HCT116 (cell line): ENCODE measurements at regions not wholly inside any gene's neighbourhood (a gene's known extent, or its start where the extent isn't known, plus 50 kb on each side); places are given as distances from the start of the nearest gene placed in this dataset.

Source experiments
- ATAC-seq: fragments of 200-7000 bp; cut with Tn5 transposase; 2 replicates; pipeline ENCODE4 v1.9.1; 2020; ENCODE audit warnings: mild to moderate bottlenecking, moderate library complexity
- BruUV-seq: library from RNA; stranded (reverse); fragments of 400-500 nt; replicated peaks from 2 replicates; lab custom pipeline; 2021; lab: Mats Ljungman, UMichigan
- CTCF ChIA-PET: fragments of 300-600 bp; sonication (Branson Sonifier 250); formaldehyde crosslinking; loops from one replicate; lab custom pipeline; 2021; ENCODE audit warnings: antibody characterized with exemption; lab: Charles Lee
- POLR2A ChIA-PET: fragments of 300-600, 350-600 bp; sonication (Branson Sonifier 250); formaldehyde crosslinking; loops from one replicate; lab custom pipeline; 2021; ENCODE audit warnings: antibody characterized with exemption; lab: Charles Lee
- RAD21 ChIA-PET, 2 experiments: fragments of 300-600 bp; sonication (Branson Sonifier 250); formaldehyde crosslinking; loops; one replicate each; lab custom pipeline; 2023; ENCODE audit warnings: low total read pairs in 2 of 2; ENCODE audit not compliant: uncharacterized antibody in 2 of 2, unreplicated experiment in 2 of 2, low non-redundant PET in 1 of 2; lab: Charles Lee
- DNase-seq: peaks from one replicate; pipeline ENCODE4 v3.0.0-alpha.2; 2010; ENCODE audit warnings: low read depth, low spot score
- H2AFZ ChIP-seq: fragments of 200-600 bp; shearing (Covaris generic), sonication (generic); 2 replicates; pipeline ENCODE4 v1.6.1; 2017; ENCODE audit warnings: low read depth, mixed run types, mixed read lengths, antibody characterized with exemption, low read length; ENCODE audit not compliant: poor library complexity, severe bottlenecking
- H3K27ac ChIP-seq: 2 replicates; pipeline ENCODE4 v1.5.1; 2012; ENCODE audit warnings: low read depth, low read length
- H3K27me3 ChIP-seq: fragments of 200-600 bp; sonication (generic); 2 replicates; pipeline ENCODE4 v1.6.1; 2016; ENCODE audit warnings: mixed run types, low read length, mixed read lengths; ENCODE audit not compliant: insufficient read depth
- H3K36me3 ChIP-seq, 2 experiments: fragments of 200-500 bp in 1 of 2; fragments of 200-600 bp in 1 of 2; sonication (Bioruptor generic) in 1 of 2; sonication (generic) in 1 of 2; 2 replicates each; pipeline versions ENCODE4 v1.5.1 to v1.6.1; 2014 to 2016; ENCODE audit warnings: low read length in 2 of 2, inconsistent platforms in 1 of 2, mixed read lengths in 1 of 2, mixed run types in 1 of 2; ENCODE audit not compliant: insufficient read depth in 2 of 2, control insufficient read depth in 1 of 2
- H3K4me1 ChIP-seq, 2 experiments: fragments of 200-600 bp in 1 of 2; sonication (generic) in 1 of 2; 2 replicates each; pipeline versions ENCODE4 v1.5.1 to v1.6.1; 2012 to 2017; ENCODE audit warnings: low read length in 2 of 2, inconsistent platforms in 1 of 2, mild to moderate bottlenecking in 1 of 2, mixed read lengths in 1 of 2, mixed run types in 1 of 2, moderate library complexity in 1 of 2; ENCODE audit not compliant: insufficient read depth in 2 of 2, control insufficient read depth in 1 of 2
- H3K4me2 ChIP-seq: fragments of 200-600 bp; sonication (generic); 2 replicates; pipeline ENCODE4 v1.6.1; 2017; ENCODE audit warnings: mixed run types, low read length, mixed read lengths
- H3K4me3 ChIP-seq, 2 experiments: fragments of 200-600 bp in 1 of 2; sonication (generic) in 1 of 2; replicated peaks in 1 of 2; 2 replicates each; pipeline ENCODE4 v1.5.1; 2011 to 2016; ENCODE audit warnings: low read length in 2 of 2, control low read depth in 1 of 2, low read depth in 1 of 2, mild to moderate bottlenecking in 1 of 2, mixed read lengths in 1 of 2, mixed run types in 1 of 2
- H3K79me2 ChIP-seq: fragments of 200-600 bp; sonication (generic); 2 replicates; pipeline ENCODE4 v1.6.1; 2017; ENCODE audit warnings: mild to moderate bottlenecking, mixed run types, low read length, moderate library complexity, mixed read lengths; ENCODE audit not compliant: insufficient read depth
- H3K9ac ChIP-seq: fragments of 200-600 bp; sonication (generic); 2 replicates; pipeline ENCODE4 v1.6.1; 2016; ENCODE audit warnings: low read length, mixed read lengths
- H3K9me2 ChIP-seq: fragments of 200-600 bp; sonication (generic), shearing (Covaris generic); 2 replicates; pipeline ENCODE4 v1.6.1; 2017; ENCODE audit warnings: mixed run types, mild to moderate bottlenecking, moderate library complexity; ENCODE audit not compliant: insufficient read depth
- H3K9me3 ChIP-seq, 2 experiments: fragments of 200-500 bp in 1 of 2; fragments of 200-600 bp in 1 of 2; sonication (Bioruptor generic) in 1 of 2; sonication (generic) in 1 of 2; 2 replicates each; pipeline ENCODE4 v1.6.1; 2014 to 2017; ENCODE audit warnings: low read length in 2 of 2, mixed read lengths in 2 of 2, inconsistent platforms in 1 of 2, low read depth in 1 of 2, mild to moderate bottlenecking in 1 of 2, mixed run types in 1 of 2, moderate library complexity in 1 of 2; ENCODE audit not compliant: control insufficient read depth in 1 of 2, insufficient read depth in 1 of 2
- H4K20me1 ChIP-seq: fragments of 200-600 bp; sonication (generic), shearing (Covaris generic); 2 replicates; pipeline ENCODE4 v1.6.1; 2017; ENCODE audit warnings: mixed run types, mild to moderate bottlenecking, moderate library complexity; ENCODE audit not compliant: insufficient read depth
- CBX3 ChIP-seq: IDR thresholded peaks from 2 replicates; pipeline ENCODE4 v1.6.1; 2012; ENCODE audit warnings: low read depth
- CEBPB ChIP-seq: IDR thresholded peaks from 2 replicates; pipeline ENCODE4 v1.6.1; 2012; ENCODE audit warnings: low read depth
- EGR1 ChIP-seq: IDR thresholded peaks from 2 replicates; pipeline ENCODE4 v1.6.1; 2012; ENCODE audit warnings: low read depth
- EZH2phosphoT487 ChIP-seq: fragments of 200-600 bp; IDR thresholded peaks from 2 replicates; pipeline ENCODE4 v1.6.1; 2018; ENCODE audit warnings: antibody characterized with exemption, borderline replicate concordance
- FOSL1 ChIP-seq: IDR thresholded peaks from 2 replicates; pipeline ENCODE4 v1.6.1; 2012; ENCODE audit warnings: low read depth
- JUND ChIP-seq: IDR thresholded peaks from 2 replicates; pipeline ENCODE4 v1.6.1; 2012
- POLR2A ChIP-seq: IDR thresholded peaks from 2 replicates; pipeline ENCODE4 v1.7.0; 2011; ENCODE audit warnings: borderline replicate concordance; ENCODE audit not compliant: insufficient read depth, insufficient read length; ENCODE audit errors: extremely low read depth
- POLR2AphosphoS5 ChIP-seq: IDR thresholded peaks from 2 replicates; pipeline ENCODE4 v1.6.1; 2011; ENCODE audit warnings: mild to moderate bottlenecking, low read depth, low read length, moderate library complexity
- RAD21 ChIP-seq: IDR thresholded peaks from 2 replicates; pipeline ENCODE4 v1.6.1; 2012; ENCODE audit warnings: low read depth, mild to moderate bottlenecking
- SIN3A ChIP-seq: IDR thresholded peaks from 2 replicates; pipeline ENCODE4 v1.6.1; 2012; ENCODE audit warnings: low read depth
- SP1 ChIP-seq: IDR thresholded peaks from 2 replicates; pipeline ENCODE4 v1.6.1; 2012; ENCODE audit warnings: low read depth
- SRF ChIP-seq: IDR thresholded peaks from 2 replicates; pipeline ENCODE4 v1.6.1; 2012; ENCODE audit warnings: low read depth
- TCF7L2 ChIP-seq: IDR thresholded peaks from 2 replicates; pipeline ENCODE4 v1.7.0; 2011; ENCODE audit warnings: borderline replicate concordance, inconsistent platforms; ENCODE audit not compliant: insufficient read depth, insufficient read length; ENCODE audit errors: extremely low read depth
- YY1 ChIP-seq: IDR thresholded peaks from 2 replicates; pipeline ENCODE4 v1.6.1; 2011; ENCODE audit warnings: low read length, low read depth, moderate library complexity, mild to moderate bottlenecking; ENCODE audit not compliant: insufficient replicate concordance; ENCODE audit errors: extremely low read depth
- ZFX ChIP-seq: fragments of 450-650 bp; IDR thresholded peaks from 2 replicates; pipeline ENCODE4 v1.6.1; 2017
- intact Hi-C: fragments of 100-400 bp; cut with micrococcal nuclease; formaldehyde crosslinking; loops from 2 replicates; pipeline ENCODE4 v1.10.0; 2022
- TF ChIP-seq, protein P1 (sequence below), 3 experiments: fragments of 200-600 bp in 1 of 3; sonication (generic) in 1 of 3; IDR thresholded peaks in 2 of 3; conservative IDR thresholded peaks in 1 of 3; 2 replicates each; pipeline ENCODE4 v1.5.1; 2012 to 2017; ENCODE audit warnings: low read depth in 2 of 3, low read length in 2 of 3, antibody characterized with exemption in 1 of 3, borderline replicate concordance in 1 of 3, control low read depth in 1 of 3, mild to moderate bottlenecking in 1 of 3, mixed read lengths in 1 of 3, mixed run types in 1 of 3, moderate library complexity in 1 of 3; ENCODE audit not compliant: insufficient read depth in 1 of 3
- TF ChIP-seq, protein P2 (sequence below): IDR thresholded peaks from 2 replicates; pipeline ENCODE4 v1.6.1; 2012; ENCODE audit warnings: low read depth
- TF ChIP-seq, protein P3 (sequence below): IDR thresholded peaks from 2 replicates; pipeline ENCODE4 v1.6.1; 2012
- TF ChIP-seq, protein P4 (sequence below): IDR thresholded peaks from 2 replicates; pipeline ENCODE4 v1.6.1; 2011; ENCODE audit warnings: mild to moderate bottlenecking, low read length, moderate library complexity; ENCODE audit not compliant: insufficient replicate concordance; ENCODE audit errors: extremely low read depth

DNA sequence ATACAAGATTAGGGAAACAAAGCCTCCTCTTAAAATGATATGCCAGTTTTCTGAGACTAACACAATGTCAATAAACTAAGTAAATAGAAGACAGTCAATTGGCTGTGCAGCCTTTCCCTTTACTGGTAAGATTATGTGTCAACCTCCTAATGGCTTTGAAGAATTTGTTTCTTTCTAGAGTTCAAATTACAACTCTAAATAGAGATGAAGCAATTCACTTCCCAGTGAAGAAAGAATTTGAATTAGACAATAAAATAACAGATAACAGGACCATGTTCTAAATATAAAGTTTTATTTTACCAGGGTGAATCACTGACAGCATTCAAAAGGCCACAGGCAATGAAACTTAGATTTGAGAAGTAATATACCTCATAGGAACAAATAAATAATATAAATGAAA lies 680.3 kb downstream of the PLA2G4A start:
- RAD21 ChIA-PET, result no interaction called here
- DNase-seq, result no peak
- no peak for ATAC-seq

More for the DNA sequence above, 680.3 kb downstream of the PLA2G4A start:
- no peak overlapping the region for H3K9ac ChIP-seq
- H3K4me1 ChIP-seq, result no peaks in the 10 kb centered on the region
- no peak overlapping the region for H3K27ac ChIP-seq
- no peaks in the 10 kb centered on the region for H3K79me2 ChIP-seq
- BruUV-seq, result no TSS peak
- no peaks in the 10 kb centered on the region for H3K9me2 ChIP-seq
- H3K9me3 ChIP-seq, result no peaks in the 10 kb centered on the region
- H2AFZ ChIP-seq, result no peak overlapping the region
- no peaks in the 10 kb centered on the region for H4K20me1 ChIP-seq
- intact Hi-C loops, result no loop called here
- ChIA-PET POLR2A (no interaction called here), CTCF (no interaction called here)
- no peak for TF ChIP-seq EZH2phosphoT487
- TF ChIP-seq, protein P1, sequence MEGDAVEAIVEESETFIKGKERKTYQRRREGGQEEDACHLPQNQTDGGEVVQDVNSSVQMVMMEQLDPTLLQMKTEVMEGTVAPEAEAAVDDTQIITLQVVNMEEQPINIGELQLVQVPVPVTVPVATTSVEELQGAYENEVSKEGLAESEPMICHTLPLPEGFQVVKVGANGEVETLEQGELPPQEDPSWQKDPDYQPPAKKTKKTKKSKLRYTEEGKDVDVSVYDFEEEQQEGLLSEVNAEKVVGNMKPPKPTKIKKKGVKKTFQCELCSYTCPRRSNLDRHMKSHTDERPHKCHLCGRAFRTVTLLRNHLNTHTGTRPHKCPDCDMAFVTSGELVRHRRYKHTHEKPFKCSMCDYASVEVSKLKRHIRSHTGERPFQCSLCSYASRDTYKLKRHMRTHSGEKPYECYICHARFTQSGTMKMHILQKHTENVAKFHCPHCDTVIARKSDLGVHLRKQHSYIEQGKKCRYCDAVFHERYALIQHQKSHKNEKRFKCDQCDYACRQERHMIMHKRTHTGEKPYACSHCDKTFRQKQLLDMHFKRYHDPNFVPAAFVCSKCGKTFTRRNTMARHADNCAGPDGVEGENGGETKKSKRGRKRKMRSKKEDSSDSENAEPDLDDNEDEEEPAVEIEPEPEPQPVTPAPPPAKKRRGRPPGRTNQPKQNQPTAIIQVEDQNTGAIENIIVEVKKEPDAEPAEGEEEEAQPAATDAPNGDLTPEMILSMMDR (IDR thresholded peaks at IDR 0.05 in 2 of 3, conservative IDR thresholded peaks at IDR 0.05 in 1 of 3; ENCODE audit: borderline replicate concordance in 1 of 3, insufficient read depth in 1 of 3, low read depth in 2 of 3, low read length in 2 of 3), result no peak
- TF ChIP-seq YY1, result no peak
- no peak for TF ChIP-seq JUND
- no peak for TF ChIP-seq EGR1
- TF ChIP-seq POLR2A, result no peak
- no peak for TF ChIP-seq TCF7L2
- no peak for TF ChIP-seq SP1
- no peak for TF ChIP-seq SRF
- TF ChIP-seq, protein P2, sequence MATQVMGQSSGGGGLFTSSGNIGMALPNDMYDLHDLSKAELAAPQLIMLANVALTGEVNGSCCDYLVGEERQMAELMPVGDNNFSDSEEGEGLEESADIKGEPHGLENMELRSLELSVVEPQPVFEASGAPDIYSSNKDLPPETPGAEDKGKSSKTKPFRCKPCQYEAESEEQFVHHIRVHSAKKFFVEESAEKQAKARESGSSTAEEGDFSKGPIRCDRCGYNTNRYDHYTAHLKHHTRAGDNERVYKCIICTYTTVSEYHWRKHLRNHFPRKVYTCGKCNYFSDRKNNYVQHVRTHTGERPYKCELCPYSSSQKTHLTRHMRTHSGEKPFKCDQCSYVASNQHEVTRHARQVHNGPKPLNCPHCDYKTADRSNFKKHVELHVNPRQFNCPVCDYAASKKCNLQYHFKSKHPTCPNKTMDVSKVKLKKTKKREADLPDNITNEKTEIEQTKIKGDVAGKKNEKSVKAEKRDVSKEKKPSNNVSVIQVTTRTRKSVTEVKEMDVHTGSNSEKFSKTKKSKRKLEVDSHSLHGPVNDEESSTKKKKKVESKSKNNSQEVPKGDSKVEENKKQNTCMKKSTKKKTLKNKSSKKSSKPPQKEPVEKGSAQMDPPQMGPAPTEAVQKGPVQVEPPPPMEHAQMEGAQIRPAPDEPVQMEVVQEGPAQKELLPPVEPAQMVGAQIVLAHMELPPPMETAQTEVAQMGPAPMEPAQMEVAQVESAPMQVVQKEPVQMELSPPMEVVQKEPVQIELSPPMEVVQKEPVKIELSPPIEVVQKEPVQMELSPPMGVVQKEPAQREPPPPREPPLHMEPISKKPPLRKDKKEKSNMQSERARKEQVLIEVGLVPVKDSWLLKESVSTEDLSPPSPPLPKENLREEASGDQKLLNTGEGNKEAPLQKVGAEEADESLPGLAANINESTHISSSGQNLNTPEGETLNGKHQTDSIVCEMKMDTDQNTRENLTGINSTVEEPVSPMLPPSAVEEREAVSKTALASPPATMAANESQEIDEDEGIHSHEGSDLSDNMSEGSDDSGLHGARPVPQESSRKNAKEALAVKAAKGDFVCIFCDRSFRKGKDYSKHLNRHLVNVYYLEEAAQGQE, result no peak
- TF ChIP-seq ZFX, result no peak
- TF ChIP-seq CEBPB, result no peak
- no peak for TF ChIP-seq POLR2AphosphoS5
- TF ChIP-seq SIN3A, result no peak
- TF ChIP-seq, protein P3, sequence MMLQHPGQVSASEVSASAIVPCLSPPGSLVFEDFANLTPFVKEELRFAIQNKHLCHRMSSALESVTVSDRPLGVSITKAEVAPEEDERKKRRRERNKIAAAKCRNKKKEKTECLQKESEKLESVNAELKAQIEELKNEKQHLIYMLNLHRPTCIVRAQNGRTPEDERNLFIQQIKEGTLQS, result no peak
- TF ChIP-seq CBX3, result no peak
- no peak for TF ChIP-seq FOSL1
- TF ChIP-seq, protein P4, sequence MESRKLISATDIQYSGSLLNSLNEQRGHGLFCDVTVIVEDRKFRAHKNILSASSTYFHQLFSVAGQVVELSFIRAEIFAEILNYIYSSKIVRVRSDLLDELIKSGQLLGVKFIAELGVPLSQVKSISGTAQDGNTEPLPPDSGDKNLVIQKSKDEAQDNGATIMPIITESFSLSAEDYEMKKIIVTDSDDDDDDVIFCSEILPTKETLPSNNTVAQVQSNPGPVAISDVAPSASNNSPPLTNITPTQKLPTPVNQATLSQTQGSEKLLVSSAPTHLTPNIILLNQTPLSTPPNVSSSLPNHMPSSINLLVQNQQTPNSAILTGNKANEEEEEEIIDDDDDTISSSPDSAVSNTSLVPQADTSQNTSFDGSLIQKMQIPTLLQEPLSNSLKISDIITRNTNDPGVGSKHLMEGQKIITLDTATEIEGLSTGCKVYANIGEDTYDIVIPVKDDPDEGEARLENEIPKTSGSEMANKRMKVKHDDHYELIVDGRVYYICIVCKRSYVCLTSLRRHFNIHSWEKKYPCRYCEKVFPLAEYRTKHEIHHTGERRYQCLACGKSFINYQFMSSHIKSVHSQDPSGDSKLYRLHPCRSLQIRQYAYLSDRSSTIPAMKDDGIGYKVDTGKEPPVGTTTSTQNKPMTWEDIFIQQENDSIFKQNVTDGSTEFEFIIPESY, result no peak
- TF ChIP-seq RAD21, result no peak
- no peak overlapping the region for H3K4me3 ChIP-seq
- H3K36me3 ChIP-seq, result no peaks in the 10 kb centered on the region
- H3K4me2 ChIP-seq, result no peak overlapping the region
- H3K27me3 ChIP-seq, result no peaks in the 10 kb centered on the region
